ENCODE measurements at regions not wholly inside any gene's neighbourhood (a gene's known extent, or its start where the extent isn't known, plus 50 kb on each side); places are given as distances from the start of the nearest gene placed in this dataset.

- TF ChIP-seq POLR2AphosphoS5 (IDR thresholded peaks at IDR 0.05; ENCODE audit: borderline replicate concordance, low read depth, low read length) (no peak), EZH2 (IDR thresholded peaks at IDR 0.05) (no peak)
Measured at GRCh38 chr3:168844894-168845482, 749.3 kb upstream of the GOLIM4 start.
